NCI-H345 treated with DMSO at 0.1 percent for 48 hours (cell line): ENCODE measurements at regions not wholly inside any gene's neighbourhood (a gene's known extent, or its start where the extent isn't known, plus 50 kb on each side); places are given as distances from the start of the nearest gene placed in this dataset.

ENCODE experiments used
- DNase-seq: peaks from one replicate; lab custom pipeline; 2025; ENCODE audit not compliant: unreplicated experiment; lab: John Stamatoyannopoulos, UW

DNA sequence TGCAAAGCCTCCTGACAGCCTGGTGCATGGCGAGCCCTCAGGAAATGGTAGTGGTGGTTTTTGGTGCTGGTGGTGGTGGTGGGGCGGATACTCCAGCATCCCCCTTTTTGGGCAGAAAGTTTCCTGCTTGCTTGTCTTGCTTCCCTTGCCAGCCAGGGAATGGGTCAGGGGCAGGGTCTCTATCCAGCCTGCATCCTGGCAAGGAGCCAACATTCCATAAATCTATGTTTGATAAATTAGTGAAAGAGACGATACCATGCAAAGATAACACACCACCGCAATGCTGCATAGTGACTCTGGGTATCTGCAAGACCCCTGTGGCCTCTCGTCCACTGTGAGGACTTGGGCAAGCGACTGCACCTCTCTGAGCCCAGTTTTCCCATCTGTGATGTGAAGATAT is 246.2 kb downstream of the LRFN2 start:
- no peak for DNase-seq

DNA sequence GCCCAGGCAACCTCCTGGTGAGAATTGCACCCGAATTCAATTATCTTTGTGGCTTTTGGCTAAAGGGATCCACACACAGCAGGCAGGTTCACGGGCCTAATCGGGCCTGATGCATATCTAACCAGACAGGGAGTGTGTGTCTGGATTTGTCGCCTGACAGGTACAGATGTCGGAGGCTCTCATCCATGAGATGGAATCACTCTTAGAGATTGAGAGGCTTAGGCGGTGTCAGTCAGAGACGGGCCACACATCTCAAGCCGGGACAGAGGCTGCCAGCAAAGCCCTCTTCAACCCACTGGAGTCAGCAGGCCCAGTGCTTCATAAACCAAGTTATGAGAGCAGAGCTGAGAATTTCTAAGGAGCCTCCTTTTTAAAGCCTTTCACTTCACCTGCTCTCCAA is 247.0 kb downstream of the LRFN2 start:
- DNase-seq: no peak

DNA sequence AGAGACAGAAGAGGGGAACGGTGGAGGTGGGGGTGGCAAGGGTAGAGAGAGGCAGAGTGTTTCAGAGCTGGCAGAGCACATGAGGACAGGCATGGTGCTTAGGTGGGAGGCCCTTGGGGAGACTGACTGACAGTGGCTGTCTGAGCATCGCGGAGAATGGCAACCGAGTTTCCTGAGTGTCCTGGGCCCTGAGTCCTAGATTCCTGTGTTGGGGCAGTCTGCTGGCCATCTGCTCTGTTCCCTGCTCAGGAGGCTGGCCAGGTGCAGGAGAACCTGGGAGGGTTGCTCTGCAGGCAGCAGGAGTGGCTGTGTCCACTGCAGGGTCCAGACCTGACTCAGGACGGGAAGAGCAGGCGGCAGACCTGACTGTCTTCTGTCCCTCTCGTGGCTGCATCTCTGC is 248.9 kb downstream of the LRFN2 start:
- DNase-seq: no peak

DNA sequence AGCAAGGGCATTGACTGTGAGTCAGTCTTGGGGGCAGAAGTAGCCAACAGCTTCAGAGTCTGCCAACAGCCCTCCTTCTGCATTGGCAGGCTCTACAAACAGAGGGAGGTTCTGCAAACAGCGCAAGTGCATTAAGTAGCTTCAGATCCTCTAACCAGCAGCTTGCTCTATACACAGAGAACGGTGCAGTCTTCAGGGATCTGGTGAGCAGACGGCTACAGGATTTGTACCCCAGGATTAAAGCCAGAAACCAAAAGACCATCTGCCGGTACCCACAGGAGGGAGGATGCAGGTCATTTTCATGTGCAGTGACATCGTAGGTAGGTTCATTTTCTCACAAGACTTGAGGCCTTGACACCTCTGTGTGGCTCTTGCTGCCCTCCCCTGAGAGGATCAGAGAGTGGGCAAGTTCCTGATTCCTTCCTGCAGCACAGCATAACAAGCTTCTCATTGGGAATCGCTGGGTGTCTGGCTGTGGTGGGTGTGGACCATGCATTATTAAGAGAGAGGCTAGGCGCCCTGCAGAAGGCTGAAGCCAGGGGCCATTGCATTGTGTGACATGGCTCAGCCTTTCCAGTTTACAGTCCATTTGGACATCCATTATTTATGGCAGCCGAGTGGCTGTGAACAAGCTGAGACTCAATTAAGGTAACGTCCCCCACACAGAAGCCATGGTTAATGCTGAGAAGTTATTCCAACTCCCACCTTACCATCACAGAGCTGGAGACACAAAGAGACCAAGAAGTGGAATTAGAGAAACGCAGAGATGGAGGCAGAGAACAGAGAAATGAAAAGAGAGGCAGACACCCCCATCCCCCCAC is 250.0 kb downstream of the LRFN2 start:
- no peak for DNase-seq

DNA sequence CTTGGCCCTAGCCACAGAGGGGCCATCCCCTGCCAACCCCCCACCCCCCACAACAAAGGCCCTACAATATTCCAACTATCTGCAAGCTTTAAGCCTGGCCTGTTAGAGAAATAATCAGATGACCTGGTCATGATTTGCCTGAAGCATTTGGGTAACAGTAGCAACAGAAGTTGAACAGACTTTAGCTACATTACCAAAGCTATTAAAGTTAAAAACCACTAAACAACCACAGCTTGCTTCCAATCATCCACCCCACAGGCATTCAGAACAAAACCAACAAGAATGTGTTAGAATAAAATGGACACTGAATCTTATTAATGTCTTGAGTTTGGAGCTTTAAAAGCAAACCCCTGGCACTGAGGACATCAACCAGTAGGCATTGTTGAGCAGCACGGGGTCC is 250.9 kb downstream of the LRFN2 start:
- DNase-seq: no peak

DNA sequence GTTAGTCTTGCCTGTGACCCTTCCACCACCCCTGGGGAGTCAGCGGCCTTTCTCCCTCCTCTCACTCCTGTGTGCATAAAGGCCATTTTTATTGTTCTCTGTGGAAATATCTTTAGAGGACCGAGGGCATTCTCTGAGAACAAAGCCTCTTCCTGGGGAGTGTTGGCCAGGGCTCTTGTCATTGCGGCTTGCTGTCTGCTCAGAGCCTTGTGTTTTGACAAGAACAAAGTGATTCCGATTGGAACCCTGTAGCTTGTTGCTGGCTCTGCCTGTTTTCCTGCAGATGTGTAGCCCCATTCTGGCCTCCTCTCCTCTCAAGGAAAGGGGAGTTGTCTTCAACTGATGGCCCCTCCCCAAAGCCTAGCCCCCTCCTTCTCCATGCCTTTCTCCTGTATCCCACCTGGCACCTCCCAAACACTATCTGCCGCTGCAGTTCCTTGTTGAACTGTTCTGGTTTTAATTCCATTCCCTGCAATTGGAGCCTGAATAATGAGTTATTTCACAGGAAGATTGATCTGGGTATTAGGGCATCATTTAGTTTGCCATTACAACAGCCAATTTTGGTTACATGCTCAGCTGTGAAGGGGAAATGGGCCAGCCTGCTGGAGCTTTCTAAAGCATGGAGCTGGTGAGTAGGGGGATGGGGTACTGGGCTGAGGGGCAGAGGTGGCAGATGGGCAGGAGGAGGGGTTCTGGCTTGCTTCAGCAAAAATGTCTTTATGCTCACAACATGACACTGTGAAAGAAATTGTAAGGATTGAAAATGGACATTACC is 252.5 kb downstream of the LRFN2 start:
- no peak for DNase-seq

DNA sequence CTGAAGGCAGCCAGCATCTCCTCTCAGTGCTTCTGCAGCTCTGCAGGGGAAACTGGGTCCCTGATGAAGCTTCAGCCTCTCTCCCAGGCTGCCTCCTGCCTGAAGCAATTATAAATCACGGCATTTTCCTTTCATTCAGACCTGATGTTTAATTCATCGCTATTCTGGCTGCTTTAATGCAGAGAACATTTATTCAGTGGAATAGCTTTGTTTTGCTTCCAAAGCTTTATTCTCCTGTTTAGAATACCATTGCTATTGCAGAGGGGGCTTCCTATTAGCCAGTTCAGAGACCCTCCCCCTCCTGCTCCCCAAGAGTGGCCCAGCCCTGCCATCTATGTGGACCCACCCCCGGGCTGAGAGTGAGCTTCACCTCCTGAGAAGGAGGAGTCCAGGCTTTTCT is 255.6 kb downstream of the LRFN2 start:
- DNase-seq: no peak

DNA sequence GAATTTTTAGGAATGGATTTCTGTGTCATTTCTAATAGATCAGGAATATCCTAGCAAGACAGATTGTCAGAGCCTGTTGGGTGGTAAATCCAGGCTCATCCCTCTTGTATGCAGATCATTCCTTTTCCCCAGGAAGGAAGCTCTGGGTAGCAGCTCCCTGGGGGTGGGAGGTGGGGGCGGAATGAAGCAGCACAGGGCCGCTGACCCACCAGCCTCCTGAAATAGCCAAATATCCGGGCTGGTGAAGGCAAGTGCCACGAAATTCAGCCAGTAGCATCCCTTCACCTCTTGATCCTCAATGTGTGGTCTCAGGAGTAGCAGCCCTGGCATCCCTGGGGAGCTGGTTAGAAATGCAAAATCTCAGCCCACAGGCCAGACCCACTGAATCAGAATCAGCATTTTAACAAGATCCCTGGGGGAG is 256.9 kb downstream of the LRFN2 start:
- DNase-seq: no peak

DNA sequence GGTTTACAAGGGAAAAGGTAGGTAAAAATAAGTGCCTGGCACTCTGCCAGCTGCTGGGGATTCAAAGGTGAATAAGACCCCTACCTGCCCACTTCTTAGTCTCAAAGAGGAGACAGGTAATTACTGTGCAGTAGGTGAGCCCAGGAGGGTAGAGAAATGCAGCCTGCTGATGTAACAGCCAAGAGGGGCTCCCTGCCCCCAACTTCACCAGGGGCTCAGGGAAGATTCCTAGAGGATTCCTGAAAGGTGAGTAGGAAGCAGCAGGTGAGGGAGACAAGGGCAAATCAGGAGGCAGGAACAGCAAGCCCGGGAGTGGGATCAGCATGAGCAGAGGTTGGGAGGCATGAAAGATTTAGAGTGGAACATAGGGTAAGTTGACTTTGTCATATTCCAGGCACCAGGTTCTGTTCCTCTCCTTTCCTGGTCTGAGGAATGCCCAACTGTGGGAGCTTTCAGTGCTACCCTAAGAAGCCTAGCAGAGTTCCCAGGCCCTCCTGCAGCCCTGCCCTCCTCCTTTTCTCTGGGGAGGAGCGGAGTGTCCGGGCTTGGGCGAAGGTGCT is 258.1 kb downstream of the LRFN2 start:
- no peak for DNase-seq

DNA sequence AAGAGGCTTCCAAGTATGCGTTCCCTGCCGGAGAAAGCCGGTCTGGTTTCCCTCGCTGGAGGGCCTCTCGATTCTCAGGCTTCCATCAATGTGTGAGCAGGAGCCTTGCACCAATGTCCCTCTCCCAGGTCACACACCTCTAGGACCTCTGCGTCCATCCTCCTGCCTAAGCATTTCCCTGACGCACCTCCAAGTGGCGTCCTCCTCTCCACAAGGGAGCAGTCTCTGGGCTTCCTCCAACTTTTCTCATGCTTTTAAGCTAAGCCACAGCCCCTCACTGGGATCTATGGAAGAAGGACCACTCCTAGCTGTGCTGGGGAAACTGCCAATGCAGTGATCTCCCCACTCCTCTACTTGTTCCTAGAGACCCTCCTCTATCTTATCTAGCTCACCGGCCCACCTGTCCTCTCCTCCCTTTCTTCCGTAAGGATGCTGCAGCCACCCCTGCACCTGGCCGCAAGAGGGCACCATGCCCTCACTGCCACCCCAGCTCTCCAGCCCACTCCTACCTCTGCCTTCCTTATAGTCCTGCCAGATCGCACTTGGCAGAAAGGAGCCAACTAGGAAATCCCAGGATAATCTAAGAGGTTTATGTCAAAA is 258.7 kb downstream of the LRFN2 start:
- DNase-seq: peak; percentile 77

DNA sequence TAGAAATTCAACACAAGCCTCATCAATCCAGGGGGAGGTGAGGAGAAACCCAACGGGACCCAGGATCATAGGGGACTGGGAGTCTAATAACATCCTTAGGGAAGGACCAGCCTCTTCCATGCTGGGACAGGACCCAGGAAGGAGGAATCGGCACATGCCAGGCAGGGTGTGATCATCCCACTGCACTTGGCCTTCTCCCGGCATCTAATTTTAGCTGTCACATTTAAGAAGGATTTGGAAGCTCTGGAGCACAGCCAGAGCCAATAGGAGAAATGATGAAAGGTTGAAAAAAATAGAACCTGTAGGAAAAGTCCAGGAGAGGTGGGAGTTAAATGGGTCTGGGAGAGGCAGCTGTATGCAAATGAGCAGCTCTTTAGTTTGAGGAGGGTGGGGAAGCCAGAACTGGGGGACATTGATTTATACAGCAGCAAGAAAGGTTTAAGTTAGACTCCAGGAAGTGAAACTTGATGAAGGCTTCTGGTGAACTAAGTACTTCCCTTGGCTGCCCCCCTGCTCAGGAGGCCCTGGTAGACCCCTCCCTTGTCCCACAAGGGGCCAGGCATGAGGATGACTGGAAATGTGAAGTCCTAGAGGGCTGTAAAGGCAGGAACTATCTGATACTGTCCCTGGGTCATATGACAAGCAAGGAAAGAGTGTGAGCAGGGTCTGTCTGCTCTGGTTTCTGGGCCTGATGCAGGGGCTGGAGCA is 260.3 kb downstream of the LRFN2 start:
- peak; percentile 84 for DNase-seq

DNA sequence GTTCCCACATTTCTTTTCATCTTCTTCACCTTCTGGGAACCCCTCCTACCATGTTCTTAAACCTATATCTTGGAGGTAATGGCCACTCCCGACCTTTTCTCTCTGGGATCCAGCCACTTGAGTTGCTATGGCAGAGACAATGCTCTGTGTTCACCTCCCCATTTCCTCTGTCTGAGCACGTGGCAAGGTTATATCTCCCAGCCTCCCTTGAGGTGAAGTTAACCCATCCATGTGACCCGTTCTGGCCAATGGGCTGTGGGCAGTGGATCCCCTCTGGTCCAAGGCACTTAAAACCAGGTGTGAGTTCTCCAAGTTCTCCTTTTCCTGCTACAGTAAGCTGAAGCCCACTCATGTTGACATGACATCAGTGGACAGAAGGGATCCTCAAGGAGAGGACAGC is 261.4 kb downstream of the LRFN2 start:
- no peak for DNase-seq

DNA sequence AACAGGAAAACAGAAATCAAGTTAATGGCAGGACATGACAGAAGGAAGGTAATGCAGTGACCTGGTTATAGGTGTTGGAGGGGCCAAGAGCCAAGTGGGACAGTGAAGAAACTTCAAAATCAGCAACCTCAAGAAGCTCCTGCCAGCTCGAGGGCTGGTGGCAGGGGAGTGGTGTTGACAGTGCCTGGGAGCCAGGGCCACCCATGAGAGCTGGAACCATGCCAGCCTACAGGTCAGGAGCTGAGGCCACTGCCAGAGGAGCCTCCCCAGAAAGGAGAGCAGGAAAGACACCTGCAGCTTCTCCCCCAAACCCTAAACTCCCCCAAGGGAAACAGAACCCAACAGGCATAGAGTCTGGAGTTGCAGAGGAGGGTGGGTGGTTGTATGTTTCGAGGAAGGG is 262.1 kb downstream of the LRFN2 start:
- no peak for DNase-seq

DNA sequence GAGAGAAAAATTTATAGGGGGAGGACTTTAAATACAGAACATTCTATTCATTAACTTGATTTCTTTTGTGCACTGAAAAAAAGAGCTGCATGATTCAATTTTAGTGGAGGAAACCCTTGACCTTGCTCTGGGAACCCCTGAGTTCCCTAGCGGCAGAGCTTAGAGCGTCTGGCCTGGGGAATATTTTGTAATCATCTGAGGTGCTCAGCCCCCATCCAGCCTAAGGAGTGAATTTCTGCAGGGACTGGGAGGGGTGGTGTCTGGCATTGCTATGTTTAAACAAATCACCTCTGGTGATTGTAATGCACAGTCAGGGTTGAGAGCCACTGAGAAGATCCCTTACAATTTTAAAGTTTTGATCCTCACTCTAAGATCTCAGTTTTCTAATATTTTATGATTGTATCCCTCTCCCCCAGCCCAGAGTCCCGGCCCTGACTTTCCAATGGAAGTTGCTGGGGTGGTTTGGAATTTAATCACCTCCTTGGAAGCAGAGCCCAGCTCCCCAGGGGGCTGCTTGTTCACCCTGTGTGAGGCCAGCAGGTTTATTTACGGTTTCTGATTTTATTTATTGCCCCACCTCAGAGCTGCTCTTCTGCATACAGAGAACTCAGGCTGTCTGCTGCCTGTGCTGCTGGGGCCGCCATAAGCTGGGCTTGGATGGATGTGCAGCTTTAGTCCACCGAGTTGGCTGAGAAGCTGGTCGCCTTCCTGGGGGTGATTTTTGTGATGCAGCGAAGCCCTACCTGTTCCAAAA is 263.1 kb downstream of the LRFN2 start:
- DNase-seq: peak; percentile 69

DNA sequence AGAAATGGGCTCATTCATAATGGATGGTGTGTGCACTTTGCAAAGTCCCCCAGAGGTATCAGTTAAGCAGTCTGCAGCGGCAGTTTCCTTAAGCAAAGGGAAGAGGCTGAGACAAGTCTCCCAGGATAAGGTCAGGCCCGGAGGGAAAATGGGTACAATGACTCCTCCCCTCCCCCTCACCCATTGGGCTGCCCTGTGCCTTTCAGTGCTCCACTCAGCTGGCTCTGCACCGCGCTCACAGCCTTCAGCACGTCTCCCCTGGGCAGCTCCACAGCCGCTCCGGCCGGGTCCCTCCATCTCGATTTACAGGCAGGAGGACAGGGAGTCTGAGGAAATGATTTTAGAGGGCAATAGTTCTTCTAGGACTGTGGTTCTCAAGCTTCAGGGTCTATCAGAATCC is 264.8 kb downstream of the LRFN2 start:
- DNase-seq: no peak

DNA sequence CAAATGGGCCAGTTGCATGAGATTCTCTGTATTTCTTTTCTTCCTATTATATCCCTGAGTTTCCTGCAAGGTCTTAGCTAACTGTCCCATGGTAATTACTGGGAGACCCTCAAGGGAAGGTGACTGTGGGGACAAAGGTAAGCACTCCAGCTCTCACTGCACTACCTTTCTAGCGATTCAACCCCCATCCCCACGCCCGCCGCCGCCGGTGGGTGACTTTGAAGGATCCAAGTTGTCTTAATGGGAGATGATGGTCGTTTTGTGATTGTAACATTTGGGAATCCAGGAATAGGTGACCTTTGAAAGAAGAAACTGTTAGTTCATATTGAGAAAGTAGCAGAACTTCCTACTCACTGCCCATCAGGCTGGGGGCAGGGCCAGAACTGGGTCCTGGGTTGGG is 265.5 kb downstream of the LRFN2 start:
- DNase-seq: no peak

DNA sequence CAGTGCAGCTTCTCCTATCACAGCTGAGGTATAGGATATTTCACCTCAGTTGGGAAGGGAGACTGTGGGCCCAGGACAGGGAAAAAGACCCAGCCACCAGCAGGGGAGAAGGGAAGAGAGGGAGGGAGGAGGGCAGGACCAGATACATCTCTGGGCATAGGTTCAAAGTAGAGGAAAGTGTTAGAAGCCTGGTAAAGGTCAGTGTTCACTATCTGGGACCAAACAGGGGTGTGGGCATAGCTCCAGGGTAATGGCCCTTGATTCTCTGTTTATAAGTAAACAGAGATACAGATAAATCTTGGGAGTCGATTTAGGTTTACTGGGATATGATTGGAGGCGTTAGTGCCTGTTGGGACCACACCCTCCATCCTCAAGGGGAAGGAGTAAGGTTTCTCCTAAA is 266.2 kb downstream of the LRFN2 start:
- no peak for DNase-seq

DNA sequence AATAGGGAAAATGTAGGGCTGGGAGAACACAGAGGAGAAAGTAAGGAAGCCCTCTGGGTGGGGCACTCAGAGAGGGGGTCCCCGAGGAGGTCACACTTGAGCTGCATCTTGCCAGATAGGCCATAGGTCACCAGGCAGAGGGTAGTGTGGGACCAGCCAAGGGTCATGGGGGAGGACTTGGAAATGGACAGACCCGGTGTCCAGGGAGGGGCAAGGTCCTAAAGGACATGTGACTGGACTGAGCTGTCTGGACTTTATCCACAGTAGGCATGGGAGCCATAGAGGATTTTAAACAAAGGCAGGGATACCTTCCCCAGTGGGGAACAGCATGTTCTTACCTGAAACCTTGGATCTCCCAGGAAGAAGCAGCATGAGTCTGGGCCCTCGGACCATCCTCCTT is 266.7 kb downstream of the LRFN2 start:
- DNase-seq: no peak

DNA sequence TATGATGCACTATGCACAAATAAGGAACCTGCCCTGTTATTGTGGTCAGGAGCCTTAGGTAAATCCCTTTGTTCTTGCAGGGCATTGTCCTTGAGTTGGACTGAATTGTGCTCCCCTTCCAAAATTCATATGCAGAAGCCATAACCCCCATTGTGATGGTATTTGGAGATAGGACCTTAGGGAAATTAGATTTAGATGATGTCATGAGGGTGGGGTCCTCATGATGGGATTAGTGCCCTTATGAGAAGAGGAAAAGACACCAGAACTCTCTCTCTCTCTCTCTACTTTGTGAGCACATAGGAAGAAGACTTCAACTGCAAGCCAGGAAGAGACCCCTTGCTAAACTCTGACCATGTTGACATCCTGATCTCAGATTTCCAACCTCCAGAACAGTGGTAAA is 268.0 kb downstream of the LRFN2 start:
- no peak for DNase-seq

DNA sequence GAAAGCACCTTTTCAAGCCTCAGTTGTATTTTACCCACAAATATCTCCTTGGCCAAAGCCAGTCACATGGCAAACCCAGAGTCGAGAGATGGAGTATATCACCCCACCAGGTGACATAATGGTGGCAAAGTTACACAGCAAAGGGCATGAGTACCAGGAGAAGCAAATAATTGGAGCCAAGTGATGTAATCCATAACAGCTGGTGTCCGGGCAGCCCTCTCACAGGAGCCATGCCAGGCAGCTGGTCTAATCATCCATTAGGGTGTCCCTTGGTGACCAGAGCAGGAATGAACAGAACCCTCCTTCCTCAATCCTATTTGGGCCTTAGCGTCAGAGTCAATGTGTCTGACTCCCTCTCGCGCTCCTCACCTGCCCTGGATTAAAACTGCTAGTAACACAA is 272.1 kb downstream of the LRFN2 start:
- DNase-seq: no peak
